GM18499 (cell line): ENCODE measurements at regions not wholly inside any gene's neighbourhood (a gene's known extent, or its start where the extent isn't known, plus 50 kb on each side); places are given as distances from the start of the nearest gene placed in this dataset.
"Not testable (repeated sequence)": the region's sequence is repeated elsewhere in the genome, so short reads cannot be mapped to it uniquely, and the experiment has no call there.

Experiments
- ATAC-seq: cut with Tn5 transposase; IDR thresholded peaks from one replicate; pipeline ENCODE4 v1.9.1; 2021; ENCODE audit warnings: moderate number of reproducible peaks; ENCODE audit not compliant: insufficient read depth, unreplicated experiment

DNA sequence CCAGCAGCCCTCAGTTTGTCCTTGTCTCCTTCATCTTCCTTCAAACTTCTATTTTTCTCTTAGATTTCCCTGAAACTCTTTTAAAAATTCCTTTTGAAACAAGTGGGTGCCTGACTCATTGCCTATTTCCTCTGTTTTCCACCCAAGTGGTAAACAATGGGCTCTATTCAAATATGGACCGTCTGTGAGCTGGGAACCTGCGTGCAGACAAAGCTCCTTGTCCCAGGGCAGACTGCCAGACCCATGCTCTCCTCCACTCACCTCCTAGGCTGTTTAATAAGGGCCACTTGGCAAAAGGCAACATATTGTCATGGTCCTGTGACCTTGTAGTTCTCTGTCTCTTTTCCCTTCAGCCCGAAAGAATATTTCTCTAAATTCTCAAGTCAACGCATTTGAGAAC lies 332.7 kb upstream of the THBS1 start:
- ATAC-seq = no peak

- ATAC-seq = no peak
These were observed 330.9 kb upstream of the THBS1 start for GRCh38 chr15:39250001-39250400.

DNA sequence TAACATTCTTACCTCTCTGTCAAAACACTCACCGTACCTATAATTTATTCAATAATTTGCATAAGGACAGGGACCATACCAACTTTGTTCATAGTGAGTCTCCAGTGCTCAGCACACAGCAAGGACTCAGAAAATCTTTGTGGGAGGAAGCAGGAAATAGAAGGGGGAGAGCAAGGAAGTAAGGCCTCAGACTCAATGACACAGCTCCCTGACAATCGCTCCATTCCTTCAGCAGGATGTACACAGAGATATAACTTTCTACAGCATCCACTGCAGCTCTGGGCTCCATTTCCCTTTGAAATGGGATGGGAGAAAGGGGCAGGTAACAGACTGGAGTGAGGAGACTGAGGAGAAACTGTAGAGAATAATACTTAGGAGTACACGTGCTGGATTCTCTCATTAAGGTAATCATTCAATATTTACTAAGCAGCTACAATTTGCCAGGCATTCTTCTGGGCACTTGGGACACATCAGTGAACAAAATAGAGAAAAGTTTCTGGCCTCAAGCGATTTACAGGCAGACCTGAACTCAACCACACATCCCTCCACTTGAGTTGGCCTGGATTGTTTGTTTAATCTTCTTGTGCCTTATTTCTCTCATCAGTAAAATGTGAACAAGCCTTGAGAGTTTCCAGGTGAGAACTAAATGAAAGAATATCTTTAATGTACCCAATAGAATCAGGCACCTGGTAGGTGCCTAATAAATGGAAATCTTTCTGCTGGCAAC lies 330.3 kb upstream of the THBS1 start:
- no peak for ATAC-seq

DNA sequence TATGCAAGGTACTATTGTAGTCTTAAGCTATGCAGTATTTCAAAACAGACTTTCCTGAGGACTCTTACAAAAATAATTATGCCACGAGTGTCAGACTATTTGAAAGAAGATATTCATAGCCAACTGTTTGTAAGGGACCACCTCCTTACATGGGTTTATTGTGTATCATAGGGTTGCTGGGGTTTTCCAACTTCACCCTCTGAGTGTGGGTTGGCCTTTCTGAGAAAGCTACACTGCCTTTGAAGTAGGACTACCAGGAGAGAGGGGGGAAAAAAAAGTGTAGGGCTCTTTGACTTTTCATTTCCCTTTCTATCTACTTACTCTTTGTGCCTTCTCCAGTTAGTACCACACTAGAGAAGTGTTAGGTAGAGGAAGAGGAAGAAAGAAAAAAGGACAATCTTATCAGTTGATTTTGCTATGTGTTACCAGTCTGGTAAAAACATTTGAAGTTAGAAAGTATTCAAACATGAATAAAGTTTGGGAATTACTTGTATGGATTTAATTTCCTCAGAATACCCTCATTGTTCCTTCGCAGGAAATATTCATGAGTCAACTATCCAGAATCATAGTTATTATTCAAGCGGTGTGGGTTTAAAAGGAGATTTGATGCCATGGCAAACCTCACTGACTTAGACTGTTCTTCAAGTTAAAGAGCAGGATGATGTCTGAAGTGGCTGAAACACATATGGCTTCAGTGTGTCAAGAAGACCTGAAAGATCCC lies 329.3 kb upstream of the THBS1 start:
- ATAC-seq = no peak

DNA sequence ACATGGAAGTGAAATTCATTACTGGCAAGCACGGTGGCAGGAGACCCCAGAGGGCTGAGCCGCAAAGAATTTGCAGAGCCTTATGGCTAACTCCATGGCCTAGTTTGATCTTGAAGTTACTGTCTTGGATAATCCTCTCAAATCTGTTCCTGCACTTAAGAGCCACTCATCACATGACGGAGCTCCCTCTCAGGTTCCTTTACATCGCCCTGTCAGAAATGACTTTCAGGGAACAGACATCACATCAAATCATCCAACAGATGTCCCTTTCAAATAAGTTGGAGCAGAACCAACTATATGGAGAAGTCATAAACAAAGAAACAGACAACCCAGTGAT lies 328.8 kb upstream of the THBS1 start:
- no peak for ATAC-seq

- ATAC-seq = no peak
These were observed 327.3 kb upstream of the THBS1 start for GRCh38 chr15:39253552-39253951.

- no peak for ATAC-seq
These were observed 326.7 kb upstream of the THBS1 start for GRCh38 chr15:39254181-39254580.

DNA sequence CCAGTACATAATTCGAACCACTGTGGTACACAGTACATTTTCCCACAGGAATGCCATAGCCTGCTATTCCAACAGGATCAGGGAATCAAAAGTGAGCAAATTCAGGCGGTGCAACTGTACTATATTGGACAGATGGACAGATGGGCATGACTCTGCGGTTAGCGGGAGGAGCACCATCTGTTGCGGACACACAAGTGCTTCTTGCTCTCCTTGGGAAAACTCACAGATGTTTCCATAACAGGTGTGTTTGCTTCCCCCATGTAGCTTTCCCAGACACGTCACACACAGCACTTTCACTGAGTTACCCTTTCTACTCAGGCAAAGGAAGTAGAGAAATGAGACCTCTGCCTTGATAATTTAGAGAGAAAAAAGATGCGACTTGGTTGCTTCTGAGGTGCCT lies 325.1 kb upstream of the THBS1 start:
- no peak for ATAC-seq

- ATAC-seq = no peak
These were observed 320.5 kb upstream of the THBS1 start for GRCh38 chr15:39260391-39260790.

GRCh38 chr15:39260791-39261190 lies 320.1 kb upstream of the THBS1 start:
- ATAC-seq = no peak

- ATAC-seq = not testable (repeated sequence)
These were observed 319.3 kb upstream of the THBS1 start for GRCh38 chr15:39261397-39262183.

- ATAC-seq = not testable (repeated sequence)
These were observed 317.7 kb upstream of the THBS1 start for GRCh38 chr15:39262995-39263772.

DNA sequence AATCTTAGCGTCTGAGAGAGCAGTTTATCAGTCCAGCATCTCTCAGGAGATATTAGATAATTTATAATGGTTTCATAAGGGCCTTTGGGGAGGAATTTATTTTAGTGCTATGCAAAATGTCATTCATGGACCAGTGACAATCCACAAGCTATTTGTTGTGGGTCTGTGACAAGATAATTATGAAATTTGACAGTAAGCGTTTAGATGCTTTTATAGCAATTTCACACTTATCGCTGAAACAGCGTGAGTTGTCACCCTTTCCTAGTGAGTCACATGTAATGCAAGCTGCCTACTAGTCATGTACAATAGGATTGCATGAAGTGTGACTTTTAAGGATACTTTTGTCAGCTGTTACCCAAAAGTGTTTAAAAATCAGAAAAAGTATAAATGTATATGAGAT lies 315.6 kb upstream of the THBS1 start:
- ATAC-seq = no peak

- no peak for ATAC-seq
These were observed 314.0 kb upstream of the THBS1 start for GRCh38 chr15:39266890-39267289.

GRCh38 chr15:39267685-39268084 lies 313.2 kb upstream of the THBS1 start:
- ATAC-seq = no peak

DNA sequence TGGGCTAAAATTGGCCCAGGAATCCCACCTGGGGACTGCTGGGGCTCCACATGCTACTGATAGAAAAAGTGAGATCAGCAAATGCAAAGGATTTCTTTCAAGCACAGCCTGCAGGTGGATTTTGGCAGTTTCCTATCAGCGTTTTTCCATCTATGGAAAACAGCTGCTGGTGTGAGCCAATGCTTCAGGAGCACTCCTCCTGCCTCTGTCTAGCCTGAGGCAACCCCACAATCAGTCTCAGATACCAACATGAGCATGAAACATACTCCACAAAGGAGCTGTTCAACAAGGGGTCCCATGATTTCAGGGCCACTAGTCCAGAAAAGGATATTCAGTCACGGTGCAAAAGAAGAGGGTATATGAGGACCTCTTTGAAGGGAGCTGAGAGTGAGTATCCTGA lies 311.5 kb upstream of the THBS1 start:
- ATAC-seq = no peak

DNA sequence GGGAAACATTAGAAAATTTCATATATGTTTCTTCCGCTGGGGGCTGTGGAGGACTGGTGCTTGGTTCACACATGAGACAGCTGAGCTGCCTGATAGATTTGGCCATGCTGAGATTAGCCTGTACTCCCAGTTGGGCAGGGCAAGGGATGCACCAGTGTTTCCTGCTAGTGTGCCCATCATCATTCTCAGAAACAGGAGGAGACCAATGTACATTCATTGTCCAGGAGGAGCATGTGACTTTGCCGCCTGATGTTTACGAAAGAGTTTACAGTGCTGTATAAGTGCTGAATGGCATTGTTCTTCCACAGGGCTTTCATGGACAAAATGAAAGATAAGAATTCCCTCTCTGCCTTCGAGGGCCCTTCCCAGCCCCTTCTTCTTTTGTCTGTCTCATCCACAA lies 311.1 kb upstream of the THBS1 start:
- ATAC-seq = no peak

GRCh38 chr15:39270221-39270855 lies 310.5 kb upstream of the THBS1 start:
- ATAC-seq = no peak

- no peak for ATAC-seq
These were observed 309.9 kb upstream of the THBS1 start for GRCh38 chr15:39270934-39271333.

DNA sequence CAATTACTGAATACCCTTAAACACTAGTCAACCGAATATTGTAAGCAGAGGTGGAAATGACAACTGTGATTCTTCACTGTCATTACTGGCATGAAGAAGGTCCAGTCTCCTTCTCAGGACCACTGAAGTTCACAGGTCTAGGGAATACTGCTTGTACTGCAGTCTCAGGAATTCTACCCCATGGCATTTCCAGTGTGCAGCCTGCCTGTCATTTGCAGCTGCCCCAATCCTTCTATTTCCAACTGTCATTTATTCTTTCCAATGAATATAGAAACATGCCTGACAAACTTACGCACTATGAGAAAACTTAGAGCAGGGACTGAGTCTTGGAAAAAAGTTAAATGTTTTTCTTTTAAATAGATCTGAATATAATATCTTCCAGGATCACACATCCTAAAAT lies 308.0 kb upstream of the THBS1 start:
- no peak for ATAC-seq
